ENCODE measurements at regions not wholly inside any gene's neighbourhood (a gene's known extent, or its start where the extent isn't known, plus 50 kb on each side); places are given as distances from the start of the nearest gene placed in this dataset.

DNA sequence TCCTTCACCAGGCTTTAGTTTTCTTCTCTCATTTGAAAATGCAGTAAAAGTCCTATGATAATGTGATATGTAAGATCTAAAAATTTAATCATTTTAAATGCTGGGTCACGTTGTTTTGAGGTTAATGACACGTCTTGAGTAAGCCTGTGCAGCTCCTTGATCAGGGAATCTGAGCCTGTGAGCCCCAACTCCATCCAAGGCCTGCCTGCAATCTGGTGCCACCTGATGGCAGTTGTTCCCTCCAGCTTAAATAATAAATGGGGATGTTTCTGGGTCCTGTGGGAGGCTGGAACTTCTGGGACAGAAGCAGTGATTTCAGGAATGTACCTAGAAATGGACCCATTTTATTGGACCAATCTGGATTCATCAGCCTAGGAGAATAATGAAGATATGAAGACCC, 455.4 kb upstream of the ADGRL3 start:
- WGBS (ENCODE audit: insufficient coverage, insufficient read length) = no CpG with 5 or more reads among the region's 2 CpGs
- H3K9me3 ChIP-seq (ENCODE audit: control insufficient read depth, insufficient read depth, low read length) = no peaks in the 10 kb centered on the region
- no peak for DNase-seq (ENCODE audit: low read depth, low spot score)

DNA sequence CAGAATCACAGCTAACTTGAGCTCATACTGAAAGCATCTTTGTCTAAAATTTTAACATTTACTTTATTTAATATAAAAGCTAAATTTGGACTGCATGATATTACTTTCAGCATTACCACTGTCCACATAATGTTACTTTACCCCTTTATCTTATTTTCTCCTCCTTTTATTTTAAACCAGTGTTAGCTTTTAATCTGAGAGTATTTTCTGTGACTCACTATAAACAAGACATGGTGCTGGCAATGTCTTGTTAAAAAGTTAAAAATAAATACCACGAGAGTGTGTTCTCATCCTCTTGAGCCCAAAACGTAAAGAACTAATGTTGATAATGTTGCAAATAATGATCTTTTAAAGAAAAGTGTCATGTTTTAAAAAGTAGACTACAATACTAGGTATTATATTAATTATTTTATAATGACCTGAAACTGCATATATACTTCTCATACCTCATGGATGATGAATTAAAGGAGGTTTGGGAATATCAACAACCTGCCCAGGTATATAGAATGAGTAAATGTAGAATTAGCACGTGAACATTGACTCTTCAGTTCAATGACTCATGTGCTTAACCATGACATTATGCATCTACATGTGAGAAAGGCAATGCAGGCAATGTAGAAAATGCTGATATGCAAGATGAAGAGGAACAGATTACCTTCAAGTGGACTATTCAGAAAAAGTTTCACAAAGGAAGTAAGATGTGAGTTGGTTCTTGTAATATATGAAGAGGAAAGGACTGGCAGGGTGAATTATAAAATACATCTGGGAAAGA, 454.1 kb upstream of the ADGRL3 start:
- DNase-seq (ENCODE audit: low read depth, low spot score) = no peak
- no peaks in the 10 kb centered on the region for H3K9me3 ChIP-seq (ENCODE audit: control insufficient read depth, insufficient read depth, low read length)
- no peaks in the 10 kb centered on the region for H3K27me3 ChIP-seq (ENCODE audit: control insufficient read depth, insufficient read depth, low read length)
- no peaks in the 10 kb centered on the region for H3K36me3 ChIP-seq (ENCODE audit: control insufficient read depth, insufficient read depth, low read length)
- H3K4me3 ChIP-seq (ENCODE audit: low read length) = no peak overlapping the region
- no peaks in the 10 kb centered on the region for H3K4me1 ChIP-seq (ENCODE audit: control insufficient read depth, insufficient read depth, low read length)
- no peak overlapping the region for H3K27ac ChIP-seq (ENCODE audit: low read length)
- no CpG with 5 or more reads among the region's 3 CpGs for WGBS (ENCODE audit: insufficient coverage, insufficient read length)

More for the DNA sequence above, 455.4 kb upstream of the ADGRL3 start:
- Histone ChIP-seq H3K36me3 (ENCODE audit: control insufficient read depth, insufficient read depth, low read length) (no peaks in the 10 kb centered on the region), H3K4me1 (ENCODE audit: control insufficient read depth, insufficient read depth, low read length) (no peaks in the 10 kb centered on the region), H3K27ac (ENCODE audit: low read length) (no peak overlapping the region), H3K4me3 (ENCODE audit: low read length) (no peak overlapping the region), H3K27me3 (ENCODE audit: control insufficient read depth, insufficient read depth, low read length) (no peaks in the 10 kb centered on the region)

GRCh38 chr4:60750962-60751361, 449.2 kb upstream of the ADGRL3 start:
- Histone ChIP-seq H3K27me3 (ENCODE audit: control insufficient read depth, insufficient read depth, low read length) (no peaks in the 10 kb centered on the region), H3K36me3 (ENCODE audit: control insufficient read depth, insufficient read depth, low read length) (no peaks in the 10 kb centered on the region), H3K27ac (ENCODE audit: low read length) (no peak overlapping the region), H3K4me1 (ENCODE audit: control insufficient read depth, insufficient read depth, low read length) (no peaks in the 10 kb centered on the region), H3K9me3 (ENCODE audit: control insufficient read depth, insufficient read depth, low read length) (no peaks in the 10 kb centered on the region), H3K4me3 (ENCODE audit: low read length) (no peak overlapping the region)
- no CpG with 5 or more reads among the region's 4 CpGs for WGBS (ENCODE audit: insufficient coverage, insufficient read length)
- no peak for DNase-seq (ENCODE audit: low read depth, low spot score)

DNA sequence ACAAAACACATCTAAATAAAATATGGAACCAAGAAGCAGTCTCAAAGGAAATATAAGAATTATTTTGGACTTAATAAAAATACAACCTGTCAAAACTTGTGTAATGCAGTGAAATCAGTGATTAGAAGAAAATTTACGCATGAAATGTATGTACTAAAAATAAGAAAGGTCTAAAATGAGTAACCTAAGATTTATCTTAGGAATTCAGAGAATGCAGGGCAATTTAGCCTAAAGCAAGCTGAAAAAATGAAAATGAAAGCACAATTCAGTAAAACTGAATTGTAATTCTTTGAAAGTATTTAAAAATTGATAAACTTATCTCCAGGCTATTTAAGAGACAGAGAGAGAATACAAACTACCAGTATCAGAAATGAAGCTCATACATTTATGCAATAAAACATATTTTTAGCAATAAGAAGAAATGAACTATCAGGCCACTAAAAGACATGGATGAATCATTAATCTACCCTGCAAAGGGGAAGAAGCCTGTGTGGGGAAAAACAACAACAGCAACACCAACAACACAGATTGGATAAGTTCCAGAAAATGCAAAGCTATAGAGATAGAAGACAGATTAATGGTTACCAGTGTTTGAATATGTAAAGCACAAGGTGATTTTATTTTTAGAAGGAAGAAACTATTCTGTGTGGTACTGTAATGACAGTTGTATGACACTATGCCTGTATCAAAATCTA, 442.0 kb upstream of the ADGRL3 start:
- Histone ChIP-seq H3K36me3 (ENCODE audit: control insufficient read depth, insufficient read depth, low read length) (no peaks in the 10 kb centered on the region), H3K27ac (ENCODE audit: low read length) (no peak overlapping the region), H3K27me3 (ENCODE audit: control insufficient read depth, insufficient read depth, low read length) (no peaks in the 10 kb centered on the region), H3K4me3 (ENCODE audit: low read length) (no peak overlapping the region), H3K4me1 (ENCODE audit: control insufficient read depth, insufficient read depth, low read length) (no peaks in the 10 kb centered on the region), H3K9me3 (ENCODE audit: control insufficient read depth, insufficient read depth, low read length) (no peaks in the 10 kb centered on the region; the same call in 1 of the 2 replicates)
- WGBS (ENCODE audit: insufficient coverage, insufficient read length) = no CpG with 5 or more reads among the region's 1 CpG
- no peak for DNase-seq (ENCODE audit: low read depth, low spot score)

DNA sequence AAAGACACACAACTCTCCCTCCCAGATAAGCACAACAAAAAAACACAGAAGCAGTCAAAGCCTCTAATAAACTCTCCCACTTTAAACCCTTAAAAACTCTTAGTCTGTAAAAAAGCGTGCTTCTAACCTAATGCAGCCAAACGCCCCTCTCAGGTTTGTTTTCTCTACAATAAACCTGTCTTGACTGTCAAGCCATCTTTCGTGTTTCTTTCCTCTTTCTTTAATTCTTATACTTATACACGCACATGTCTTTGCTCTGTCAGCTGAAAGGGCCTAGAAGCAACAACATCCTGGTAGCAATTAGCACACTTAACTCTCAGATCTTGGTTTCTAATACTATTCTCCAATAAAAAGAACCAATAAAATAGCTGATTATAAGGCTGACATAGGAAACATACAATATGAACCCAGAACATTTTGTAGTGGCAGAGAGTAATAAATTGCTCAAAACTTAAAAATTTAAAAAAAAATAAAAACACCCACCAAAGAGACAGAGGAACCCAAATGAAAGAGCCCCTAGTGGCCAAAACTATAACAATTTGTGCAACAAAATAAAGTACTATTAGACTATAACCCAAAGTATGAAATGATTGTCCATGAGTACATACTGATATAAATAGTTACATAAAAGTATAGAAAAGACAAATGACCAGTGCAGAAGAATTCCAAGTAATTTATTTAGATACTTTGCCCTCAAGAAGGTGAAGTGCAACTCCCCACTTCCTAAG, 440.4 kb upstream of the ADGRL3 start:
- no peak overlapping the region for H3K27ac ChIP-seq (ENCODE audit: low read length)
- WGBS (ENCODE audit: insufficient coverage, insufficient read length) = no CpG with 5 or more reads among the region's 4 CpGs
- DNase-seq (ENCODE audit: low read depth, low spot score) = no peak

DNA sequence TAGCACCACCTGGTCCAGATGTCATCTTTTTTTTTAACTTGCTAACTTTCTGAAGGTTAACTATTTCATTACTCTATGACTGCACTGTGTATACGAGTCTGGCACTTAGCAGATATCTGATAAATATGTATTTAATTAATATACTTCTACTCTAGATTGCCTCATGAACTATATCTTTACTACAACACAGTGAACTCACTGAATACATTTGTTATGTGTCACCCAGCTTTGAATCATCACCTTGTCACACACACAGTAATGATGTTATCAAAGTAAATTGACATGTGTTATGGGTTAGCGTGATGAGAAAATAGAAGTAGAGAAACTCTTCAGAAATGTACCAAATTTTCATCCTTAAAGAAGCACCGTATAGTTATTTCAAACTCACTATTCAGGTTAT, 419.3 kb upstream of the ADGRL3 start:
- WGBS (ENCODE audit: insufficient coverage, insufficient read length) = no CpG with 5 or more reads among the region's 3 CpGs
- no peak for DNase-seq (ENCODE audit: low read depth, low spot score)
- Histone ChIP-seq H3K4me3 (ENCODE audit: low read length) (no peak overlapping the region), H3K27ac (ENCODE audit: low read length) (no peak overlapping the region), H3K4me1 (ENCODE audit: control insufficient read depth, insufficient read depth, low read length) (no peaks in the 10 kb centered on the region), H3K9me3 (ENCODE audit: control insufficient read depth, insufficient read depth, low read length) (no peaks in the 10 kb centered on the region), H3K36me3 (ENCODE audit: control insufficient read depth, insufficient read depth, low read length) (no peaks in the 10 kb centered on the region), H3K27me3 (ENCODE audit: control insufficient read depth, insufficient read depth, low read length) (no peaks in the 10 kb centered on the region)

More for the DNA sequence above, 440.4 kb upstream of the ADGRL3 start:
- Histone ChIP-seq H3K27me3 (ENCODE audit: control insufficient read depth, insufficient read depth, low read length) (no peaks in the 10 kb centered on the region), H3K36me3 (ENCODE audit: control insufficient read depth, insufficient read depth, low read length) (no peaks in the 10 kb centered on the region), H3K9me3 (ENCODE audit: control insufficient read depth, insufficient read depth, low read length) (no peaks in the 10 kb centered on the region; the same call in 1 of the 2 replicates), H3K4me3 (ENCODE audit: low read length) (no peak overlapping the region), H3K4me1 (ENCODE audit: control insufficient read depth, insufficient read depth, low read length) (no peaks in the 10 kb centered on the region)

GRCh38 chr4:60790608-60791007, 409.5 kb upstream of the ADGRL3 start:
- Histone ChIP-seq H3K4me1 (ENCODE audit: control insufficient read depth, insufficient read depth, low read length) (no peaks in the 10 kb centered on the region), H3K4me3 (ENCODE audit: low read length) (no peak overlapping the region), H3K9me3 (ENCODE audit: control insufficient read depth, insufficient read depth, low read length) (no peaks in the 10 kb centered on the region), H3K27ac (ENCODE audit: low read length) (no peak overlapping the region), H3K36me3 (ENCODE audit: control insufficient read depth, insufficient read depth, low read length) (no peaks in the 10 kb centered on the region), H3K27me3 (ENCODE audit: control insufficient read depth, insufficient read depth, low read length) (no peaks in the 10 kb centered on the region)
- DNase-seq (ENCODE audit: low read depth, low spot score) = no peak

DNA sequence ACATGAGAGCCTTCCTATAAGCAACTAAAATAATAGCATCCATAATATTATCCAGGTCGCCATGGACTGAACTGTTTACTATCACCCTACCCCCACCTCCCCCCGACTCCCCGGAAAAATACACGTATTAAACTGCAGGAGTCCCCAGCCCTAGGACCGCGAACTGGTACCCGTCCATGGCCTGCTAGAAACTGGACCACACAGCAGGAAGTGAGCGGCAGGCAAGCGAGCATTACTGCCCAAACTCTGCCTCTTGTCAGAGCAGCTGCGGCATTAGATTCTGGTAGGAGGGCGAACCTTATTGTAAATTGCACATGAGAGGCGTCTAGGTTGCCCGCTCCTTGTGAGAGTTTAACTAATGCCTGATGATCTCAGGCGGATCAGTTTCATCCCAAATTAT, 405.8 kb upstream of the ADGRL3 start:
- no peaks in the 10 kb centered on the region for H3K4me1 ChIP-seq (ENCODE audit: control insufficient read depth, insufficient read depth, low read length)
- H3K36me3 ChIP-seq (ENCODE audit: control insufficient read depth, insufficient read depth, low read length) = no peaks in the 10 kb centered on the region
- no peaks in the 10 kb centered on the region for H3K27me3 ChIP-seq (ENCODE audit: control insufficient read depth, insufficient read depth, low read length)
- no peak overlapping the region for H3K4me3 ChIP-seq (ENCODE audit: low read length)
- H3K27ac ChIP-seq (ENCODE audit: low read length) = no peak overlapping the region
- DNase-seq (ENCODE audit: low read depth, low spot score) = no peak
- no peaks in the 10 kb centered on the region for H3K9me3 ChIP-seq (ENCODE audit: control insufficient read depth, insufficient read depth, low read length)
- WGBS (ENCODE audit: insufficient coverage, insufficient read length) = no CpG with 5 or more reads among the region's 14 CpGs

DNA sequence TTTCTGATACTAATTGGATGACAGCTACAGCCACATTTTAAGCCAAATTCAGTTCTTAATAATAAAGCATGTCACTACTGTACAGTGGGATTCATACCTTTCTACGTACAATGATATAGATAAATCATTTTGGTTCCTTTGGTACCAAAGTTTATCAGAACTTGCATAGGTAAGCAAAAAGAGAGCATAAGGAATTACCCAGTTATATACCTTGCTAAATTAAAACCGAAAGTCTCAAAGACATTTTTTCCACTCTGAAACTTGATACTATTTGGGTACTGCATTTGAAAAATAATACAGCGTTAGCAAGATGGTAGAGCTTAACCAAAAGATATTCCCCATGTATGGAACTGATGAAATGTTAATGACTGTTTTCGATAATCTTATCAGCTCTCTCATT, 400.9 kb upstream of the ADGRL3 start:
- WGBS (ENCODE audit: insufficient coverage, insufficient read length) = no CpG with 5 or more reads among the region's 4 CpGs

DNA sequence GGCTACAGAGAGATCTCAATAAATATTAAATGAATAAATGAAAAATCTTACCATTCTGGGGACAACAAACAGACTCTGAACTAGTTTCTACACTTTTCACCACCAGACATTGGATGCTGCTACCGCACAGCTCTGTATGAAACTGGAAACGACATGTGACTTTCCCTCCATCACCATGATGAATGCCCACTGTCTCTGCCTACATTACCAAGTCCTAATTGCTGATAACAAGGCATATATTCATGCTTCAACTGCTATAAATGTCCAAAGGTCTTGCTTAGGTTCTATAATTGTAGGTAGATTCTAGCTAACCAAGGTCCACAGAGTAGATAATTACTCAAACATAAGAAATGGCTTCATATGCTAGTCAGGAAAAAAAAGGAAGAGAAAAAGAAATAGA, 399.4 kb upstream of the ADGRL3 start:
- WGBS (ENCODE audit: insufficient coverage, insufficient read length) = no CpG with 5 or more reads among the region's 2 CpGs
- Histone ChIP-seq H3K27ac (ENCODE audit: low read length) (no peak overlapping the region), H3K36me3 (ENCODE audit: control insufficient read depth, insufficient read depth, low read length) (no peaks in the 10 kb centered on the region), H3K4me1 (ENCODE audit: control insufficient read depth, insufficient read depth, low read length) (no peaks in the 10 kb centered on the region), H3K9me3 (ENCODE audit: control insufficient read depth, insufficient read depth, low read length) (no peaks in the 10 kb centered on the region), H3K27me3 (ENCODE audit: control insufficient read depth, insufficient read depth, low read length) (no peaks in the 10 kb centered on the region), H3K4me3 (ENCODE audit: low read length) (no peak overlapping the region)
- no peak for DNase-seq (ENCODE audit: low read depth, low spot score)

More for the DNA sequence above, 400.9 kb upstream of the ADGRL3 start:
- no peaks in the 10 kb centered on the region for H3K27me3 ChIP-seq (ENCODE audit: control insufficient read depth, insufficient read depth, low read length)
- H3K4me3 ChIP-seq (ENCODE audit: low read length) = no peak overlapping the region
- H3K9me3 ChIP-seq (ENCODE audit: control insufficient read depth, insufficient read depth, low read length) = no peaks in the 10 kb centered on the region
- no peak overlapping the region for H3K27ac ChIP-seq (ENCODE audit: low read length)
- DNase-seq (ENCODE audit: low read depth, low spot score) = no peak
- no peaks in the 10 kb centered on the region for H3K36me3 ChIP-seq (ENCODE audit: control insufficient read depth, insufficient read depth, low read length)
- no peaks in the 10 kb centered on the region for H3K4me1 ChIP-seq (ENCODE audit: control insufficient read depth, insufficient read depth, low read length)

Measured in iPS DF 6.9 (cell line).